ENCODE measurements at regions not wholly inside any gene's neighbourhood (a gene's known extent, or its start where the extent isn't known, plus 50 kb on each side); places are given as distances from the start of the nearest gene placed in this dataset.

DNA sequence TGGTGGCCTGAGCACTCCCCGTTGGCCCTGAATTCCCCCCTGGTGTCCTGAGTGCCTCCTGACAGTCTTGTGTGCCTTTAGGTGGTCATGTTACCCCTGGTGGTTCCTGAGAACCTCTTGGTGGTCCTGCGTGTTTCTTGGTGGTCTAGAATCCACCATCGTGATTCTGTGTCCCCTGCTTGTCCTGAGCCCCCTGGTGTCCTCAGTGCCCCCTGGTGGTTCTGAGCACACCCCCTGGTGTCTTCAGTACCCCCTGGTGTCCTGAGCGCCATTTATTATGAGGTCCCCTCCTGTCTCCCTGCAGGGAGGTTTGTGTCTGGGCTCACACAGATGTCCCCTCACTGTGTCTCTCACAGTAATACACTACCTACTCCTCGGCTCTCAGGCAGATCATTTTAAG is 61.3 kb upstream of the MAL start:
- Histone ChIP-seq H3K9me3 (ENCODE audit: insufficient read depth in 2 of 2, low read depth in 1 of 2, low read length in 1 of 2) (peaks cover 63 to 68% of the 10 kb centered on the region in 2 experiments), H3K79me1 (ENCODE audit: low read depth, low read length) (no peaks in the 10 kb centered on the region), H2BK12ac (ENCODE audit: low read depth, low read length) (no peak overlapping the region), H4K5ac (ENCODE audit: insufficient read length, low read depth, low read length) (no peak overlapping the region), H3K27me3 (replicated peaks in 1 of 4; ENCODE audit: control insufficient read depth in 3 of 4, extremely low read depth in 1 of 4, insufficient read depth in 3 of 4, low read length in 3 of 4) (no peaks in the 10 kb centered on the region; a peak in 1 of 7 replicates), H3K23ac (ENCODE audit: insufficient read length) (no peak overlapping the region), H3K27ac (ENCODE audit: low read depth, low read length) (no peak overlapping the region), H2BK120ac (replicated peaks; ENCODE audit: low read depth, low read length) (no peak overlapping the region), H3K79me2 (ENCODE audit: control insufficient read depth in 1 of 2, insufficient read depth in 2 of 2, low read length in 2 of 2) (no peaks in the 10 kb centered on the region), H2AFZ (ENCODE audit: low read length) (no peak overlapping the region), H3K23me2 (ENCODE audit: low read depth, low read length) (no peaks in the 10 kb centered on the region), H2BK5ac (ENCODE audit: low read depth, low read length) (no peak overlapping the region), H3K4me3 (ENCODE audit: extremely low read depth in 1 of 4, insufficient read depth in 2 of 4, low read depth in 3 of 4, low read length in 4 of 4) (no peak overlapping the region), H4K20me1 (replicated peaks in 1 of 2; ENCODE audit: control insufficient read depth in 1 of 2, insufficient read depth in 2 of 2, low read length in 2 of 2) (no peaks in the 10 kb centered on the region), H3K36me3 (ENCODE audit: control insufficient read depth in 2 of 4, insufficient read depth in 4 of 4, low read length in 3 of 4) (no peaks in the 10 kb centered on the region), H4K91ac (replicated peaks; ENCODE audit: insufficient read length, low read length) (no peak overlapping the region), H3K4ac (replicated peaks; ENCODE audit: insufficient read length, low read depth, low read length) (no peak overlapping the region), H3K4me2 (ENCODE audit: insufficient read depth in 1 of 2, low read depth in 2 of 2, low read length in 2 of 2) (no peak overlapping the region), H2BK20ac (ENCODE audit: low read length) (no peak overlapping the region), H2AK5ac (ENCODE audit: low read depth, low read length) (no peak overlapping the region), H2BK15ac (ENCODE audit: low read length) (no peak overlapping the region), H3K9ac (replicated peaks in 1 of 4; ENCODE audit: extremely low read depth in 1 of 4, low read depth in 3 of 4, low read length in 3 of 4) (no peak overlapping the region), H4K8ac (ENCODE audit: extremely low read depth, insufficient read depth, low read length) (no peak overlapping the region), H3K56ac (replicated peaks; ENCODE audit: insufficient read length, low read depth, low read length) (no peak overlapping the region), H3K14ac (ENCODE audit: insufficient read length) (no peak overlapping the region), H3K18ac (ENCODE audit: extremely low read depth, low read length) (no peak overlapping the region), H3K4me1 (replicated peaks in 1 of 4; ENCODE audit: control insufficient read depth in 3 of 4, insufficient read depth in 4 of 4, low read length in 3 of 4) (no peaks in the 10 kb centered on the region)
- FAIRE-seq (no peak), DNase-seq (ENCODE audit: low read depth in 1 of 2, low spot score in 2 of 2) (no peak)
- ChIA-PET CTCF (ENCODE audit: partially characterized antibody) (interaction anchor here (1.9 kb wide), 1 partner anchor 8 kb away, joined by 4 read pairs; no protein-coding TSS in a partner anchor), POLR2A (ENCODE audit: partially characterized antibody) (no interaction called here)
- WGBS, 2 experiments (ENCODE audit: extremely low coverage in 1 of 2, insufficient coverage in 1 of 2, insufficient read length in 1 of 2, insufficient replicate concordance in 2 of 2, low coverage in 1 of 2, low lambda C conversion rate in 2 of 2, missing lambda C conversion rate in 1 of 2), result 74% methylated on average over 5 of the region's 5 CpGs; no CpG with 5 or more reads in 1 of the 2 experiments
- TF ChIP-seq ASH2L (IDR thresholded peaks at IDR 0.05; ENCODE audit: low read length), result no peak
- TF ChIP-seq ZNF274 (IDR thresholded peaks at IDR 0.05; ENCODE audit: borderline replicate concordance, extremely low read depth, low read length), result no peak
- TF ChIP-seq GTF2F1 (IDR thresholded peaks at IDR 0.05; ENCODE audit: borderline replicate concordance, low read depth, low read length), result no peak
- TF ChIP-seq RNF2 (IDR thresholded peaks at IDR 0.05; ENCODE audit: borderline replicate concordance, low read depth, low read length, missing control alignments, poor library complexity, severe bottlenecking), result no peak
- TF ChIP-seq, protein P1, sequence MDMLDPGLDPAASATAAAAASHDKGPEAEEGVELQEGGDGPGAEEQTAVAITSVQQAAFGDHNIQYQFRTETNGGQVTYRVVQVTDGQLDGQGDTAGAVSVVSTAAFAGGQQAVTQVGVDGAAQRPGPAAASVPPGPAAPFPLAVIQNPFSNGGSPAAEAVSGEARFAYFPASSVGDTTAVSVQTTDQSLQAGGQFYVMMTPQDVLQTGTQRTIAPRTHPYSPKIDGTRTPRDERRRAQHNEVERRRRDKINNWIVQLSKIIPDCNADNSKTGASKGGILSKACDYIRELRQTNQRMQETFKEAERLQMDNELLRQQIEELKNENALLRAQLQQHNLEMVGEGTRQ (IDR thresholded peaks at IDR 0.05; ENCODE audit: low read length), result no peak
- no peak for TF ChIP-seq JUND (IDR thresholded peaks at IDR 0.05; ENCODE audit: low read length)
- TF ChIP-seq GABPA (IDR thresholded peaks at IDR 0.05; ENCODE audit: borderline replicate concordance, insufficient read depth, low read length), result no peak
- TF ChIP-seq SAP30 (IDR thresholded peaks at IDR 0.05; ENCODE audit: insufficient read depth, insufficient replicate concordance, low read length), result no peak
- TF ChIP-seq EP300 (IDR thresholded peaks at IDR 0.05; ENCODE audit: borderline replicate concordance in 1 of 2, low read depth in 2 of 2, low read length in 2 of 2), result no peak
- no peak for TF ChIP-seq FOSL1 (IDR thresholded peaks at IDR 0.05; ENCODE audit: insufficient read depth, low read depth, low read length)
- TF ChIP-seq SRF (IDR thresholded peaks at IDR 0.05; ENCODE audit: low read depth, low read length), result no peak
